ENCODE measurements at regions not wholly inside any gene's neighbourhood (a gene's known extent, or its start where the extent isn't known, plus 50 kb on each side); places are given as distances from the start of the nearest gene placed in this dataset.
"Not testable (repeated sequence)": the region's sequence is repeated elsewhere in the genome, so short reads cannot be mapped to it uniquely, and the experiment has no call there.

GRCh38 chr2:120649381-120649780 lies 86.3 kb upstream of the GLI2 start:
- TF ChIP-seq POLR2A (IDR thresholded peaks at IDR 0.05) = not testable (repeated sequence)
- TF ChIP-seq, protein P1, sequence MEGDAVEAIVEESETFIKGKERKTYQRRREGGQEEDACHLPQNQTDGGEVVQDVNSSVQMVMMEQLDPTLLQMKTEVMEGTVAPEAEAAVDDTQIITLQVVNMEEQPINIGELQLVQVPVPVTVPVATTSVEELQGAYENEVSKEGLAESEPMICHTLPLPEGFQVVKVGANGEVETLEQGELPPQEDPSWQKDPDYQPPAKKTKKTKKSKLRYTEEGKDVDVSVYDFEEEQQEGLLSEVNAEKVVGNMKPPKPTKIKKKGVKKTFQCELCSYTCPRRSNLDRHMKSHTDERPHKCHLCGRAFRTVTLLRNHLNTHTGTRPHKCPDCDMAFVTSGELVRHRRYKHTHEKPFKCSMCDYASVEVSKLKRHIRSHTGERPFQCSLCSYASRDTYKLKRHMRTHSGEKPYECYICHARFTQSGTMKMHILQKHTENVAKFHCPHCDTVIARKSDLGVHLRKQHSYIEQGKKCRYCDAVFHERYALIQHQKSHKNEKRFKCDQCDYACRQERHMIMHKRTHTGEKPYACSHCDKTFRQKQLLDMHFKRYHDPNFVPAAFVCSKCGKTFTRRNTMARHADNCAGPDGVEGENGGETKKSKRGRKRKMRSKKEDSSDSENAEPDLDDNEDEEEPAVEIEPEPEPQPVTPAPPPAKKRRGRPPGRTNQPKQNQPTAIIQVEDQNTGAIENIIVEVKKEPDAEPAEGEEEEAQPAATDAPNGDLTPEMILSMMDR (IDR thresholded peaks at IDR 0.05) = not testable (repeated sequence)

Measured in heart left ventricle (tissue), 13 donors.